Astrocyte (in vitro differentiated cells and primary cell): ENCODE measurements at regions not wholly inside any gene's neighbourhood (a gene's known extent, or its start where the extent isn't known, plus 50 kb on each side); places are given as distances from the start of the nearest gene placed in this dataset.

Experiments
- CTCF ChIP-seq: IDR thresholded peaks from 2 replicates; pipeline ENCODE4 v1.5.1; 2011; ENCODE audit warnings: low read depth, mild to moderate bottlenecking, inconsistent platforms, low read length, moderate library complexity; ENCODE audit not compliant: insufficient read depth
- EZH2 ChIP-seq: IDR thresholded peaks from 2 replicates; pipeline ENCODE4 v1.6.1; 2012; ENCODE audit warnings: mild to moderate bottlenecking, low read length, inconsistent platforms; ENCODE audit not compliant: insufficient read depth

- TF ChIP-seq CTCF = no peak
- no peak for TF ChIP-seq EZH2
Measured at GRCh38 chr20:56795492-56795891, 166.4 kb downstream of the TFAP2C start.
